H9 (cell line): ENCODE measurements at regions not wholly inside any gene's neighbourhood (a gene's known extent, or its start where the extent isn't known, plus 50 kb on each side); places are given as distances from the start of the nearest gene placed in this dataset.
"Not testable (repeated sequence)": the region's sequence is repeated elsewhere in the genome, so short reads cannot be mapped to it uniquely, and the experiment has no call there.

ENCODE experiments used
- DNase-seq: peaks from one replicate; pipeline ENCODE4 v3.0.0-alpha.2; 2017
- H2AFZ ChIP-seq: one replicate; pipeline ENCODE4 v1.6.1; 2013; ENCODE audit warnings: mild to moderate bottlenecking, low read length, control low read depth, moderate library complexity
- H2AK5ac ChIP-seq: 2 replicates; pipeline ENCODE4 v1.6.1; 2013; ENCODE audit warnings: low read length, control low read depth, mixed read lengths; ENCODE audit not compliant: insufficient read length
- H2BK120ac ChIP-seq: one replicate; pipeline ENCODE4 v1.6.1; 2013; ENCODE audit warnings: low read depth, mild to moderate bottlenecking, low read length, control low read depth, inconsistent platforms; ENCODE audit not compliant: poor library complexity, severe bottlenecking
- H2BK12ac ChIP-seq: 2 replicates; pipeline ENCODE4 v1.6.1; 2013; ENCODE audit warnings: low read length, control low read depth, mixed read lengths, low read depth; ENCODE audit not compliant: insufficient read length
- H2BK15ac ChIP-seq: 2 replicates; pipeline ENCODE4 v1.6.1; 2013; ENCODE audit warnings: low read depth, low read length, control low read depth
- H2BK20ac ChIP-seq: one replicate; pipeline ENCODE4 v1.6.1; 2013; ENCODE audit warnings: low read depth, mild to moderate bottlenecking, low read length, control low read depth, inconsistent platforms; ENCODE audit not compliant: poor library complexity, severe bottlenecking
- H2BK5ac ChIP-seq: 2 replicates; pipeline ENCODE4 v1.6.1; 2013; ENCODE audit warnings: low read length, control low read depth, mixed read lengths; ENCODE audit not compliant: insufficient read length
- H3K14ac ChIP-seq: 2 replicates; pipeline ENCODE4 v1.6.1; 2013; ENCODE audit warnings: low read length, control low read depth; ENCODE audit not compliant: insufficient read depth
- H3K18ac ChIP-seq: 2 replicates; pipeline ENCODE4 v1.6.1; 2013; ENCODE audit warnings: low read depth, mild to moderate bottlenecking, mixed read lengths, low read length, control low read depth; ENCODE audit not compliant: insufficient read length
- H3K23ac ChIP-seq: 2 replicates; pipeline ENCODE4 v1.6.1; 2013; ENCODE audit warnings: low read length, control low read depth, mixed read lengths, low read depth; ENCODE audit not compliant: insufficient read length
- H3K23me2 ChIP-seq: 2 replicates; pipeline ENCODE4 v1.6.1; 2013; ENCODE audit warnings: low read depth, mild to moderate bottlenecking, mixed read lengths, low read length, control low read depth; ENCODE audit not compliant: insufficient read length, poor library complexity, severe bottlenecking
- H3K27ac ChIP-seq: 2 replicates; pipeline ENCODE4 v1.5.1; 2013; ENCODE audit warnings: low read length, control low read depth, mixed read lengths, low read depth; ENCODE audit not compliant: insufficient read length
- H3K27me3 ChIP-seq: 2 replicates; pipeline ENCODE4 v1.6.1; 2013; ENCODE audit warnings: low read length, control low read depth, inconsistent platforms; ENCODE audit not compliant: insufficient read depth
- H3K4ac ChIP-seq: 2 replicates; pipeline ENCODE4 v1.6.1; 2013; ENCODE audit warnings: low read depth, mild to moderate bottlenecking, control low read depth, inconsistent platforms, low read length, moderate library complexity
- H3K4me1 ChIP-seq: 2 replicates; pipeline ENCODE4 v1.6.1; 2013; ENCODE audit warnings: low read length, control low read depth, inconsistent platforms; ENCODE audit not compliant: insufficient read depth
- H3K4me2 ChIP-seq: 2 replicates; pipeline ENCODE4 v1.6.1; 2013; ENCODE audit warnings: low read length, control low read depth, mixed read lengths; ENCODE audit not compliant: insufficient read length, insufficient read depth
- H3K56ac ChIP-seq: 2 replicates; pipeline ENCODE4 v1.6.1; 2013; ENCODE audit warnings: low read depth, mild to moderate bottlenecking, mixed read lengths, low read length, control low read depth; ENCODE audit not compliant: insufficient read length
- H3K79me1 ChIP-seq: 2 replicates; pipeline ENCODE4 v1.6.1; 2013; ENCODE audit warnings: low read depth, mild to moderate bottlenecking, moderate library complexity, low read length, control low read depth, inconsistent platforms; ENCODE audit not compliant: insufficient read depth, poor library complexity, severe bottlenecking
- H3K79me2 ChIP-seq: 2 replicates; pipeline ENCODE4 v1.6.1; 2013; ENCODE audit warnings: low read length, control low read depth, inconsistent platforms; ENCODE audit not compliant: insufficient read depth
- H3K9ac ChIP-seq: 2 replicates; pipeline ENCODE4 v1.6.1; 2013; ENCODE audit warnings: low read length, control low read depth, mixed read lengths; ENCODE audit not compliant: insufficient read length; ENCODE audit errors: extremely low read depth
- H3K9me3 ChIP-seq: one replicate; pipeline ENCODE4 v1.6.1; 2013; ENCODE audit warnings: low read depth, low read length, inconsistent platforms; ENCODE audit not compliant: control insufficient read depth
- H3T11ph ChIP-seq: one replicate; pipeline ENCODE4 v1.6.1; 2013; ENCODE audit warnings: mild to moderate bottlenecking, low read length, control low read depth, inconsistent platforms
- H4K20me1 ChIP-seq: one replicate; pipeline ENCODE4 v1.6.1; 2013; ENCODE audit not compliant: control insufficient read depth, insufficient read length, insufficient read depth
- H4K5ac ChIP-seq: 2 replicates; pipeline ENCODE4 v1.6.1; 2013; ENCODE audit warnings: low read depth, mild to moderate bottlenecking, mixed read lengths, low read length, control low read depth; ENCODE audit not compliant: insufficient read length
- H4K8ac ChIP-seq: replicated peaks from 2 replicates; pipeline ENCODE4 v1.6.1; 2013; ENCODE audit warnings: low read length, control low read depth, mixed read lengths, low read depth; ENCODE audit not compliant: insufficient read length
- H4K91ac ChIP-seq: 2 replicates; pipeline ENCODE4 v1.6.1; 2013; ENCODE audit warnings: low read depth, mild to moderate bottlenecking, moderate library complexity, mixed read lengths, low read length, control low read depth; ENCODE audit not compliant: insufficient read length
- H3K27ac Mint-ChIP-seq, 3 experiments: 2 replicates in 2 of 3; 3 replicates in 1 of 3; pipeline ENCODE4 v1.8.0; 2020 to 2021; ENCODE audit warnings: mixed read lengths in 3 of 3, mild to moderate bottlenecking in 1 of 3, moderate library complexity in 1 of 3
- H3K27me3 Mint-ChIP-seq: 2 replicates; pipeline ENCODE4 v1.8.0; 2021; ENCODE audit warnings: low read depth, mild to moderate bottlenecking, moderate library complexity, mixed read lengths
- H3K36me3 Mint-ChIP-seq, 3 experiments: 2 replicates in 2 of 3; 3 replicates in 1 of 3; pipeline ENCODE4 v1.8.0; 2020 to 2021; ENCODE audit warnings: low read depth in 3 of 3, mixed read lengths in 3 of 3; ENCODE audit not compliant: insufficient read depth in 1 of 3
- H3K4me1 Mint-ChIP-seq, 2 experiments: 2 replicates each; pipeline ENCODE4 v1.8.0; 2020; ENCODE audit warnings: mixed read lengths in 2 of 2
- H3K4me3 Mint-ChIP-seq, 2 experiments: 2 replicates in 1 of 2; 3 replicates in 1 of 2; pipeline ENCODE4 v1.8.0; 2020 to 2021; ENCODE audit warnings: mild to moderate bottlenecking in 2 of 2, mixed read lengths in 2 of 2, moderate library complexity in 1 of 2
- H3K9me3 Mint-ChIP-seq, 2 experiments: 2 replicates in 1 of 2; 3 replicates in 1 of 2; pipeline ENCODE4 v1.8.0; 2020; ENCODE audit warnings: mild to moderate bottlenecking in 2 of 2, mixed read lengths in 2 of 2, moderate library complexity in 1 of 2
- WGBS: extraction: QIAGEN DNeasy Blood & Tissue Kit; methylation state at CpG from one replicate; pipeline ENCODE4 v1.1.7; 2013; ENCODE audit warnings: missing lambda C conversion rate, low lambda C conversion rate, mixed read lengths; ENCODE audit not compliant: insufficient read length; ENCODE audit errors: extremely low coverage; 5-methylcytosine and 5-hydroxymethylcytosine counted together
- TF ChIP-seq, protein P1 (sequence below): fragments of 200-600 bp; sonication (generic); conservative IDR thresholded peaks from 3 replicates; pipeline ENCODE4 v1.8.0; 2021; ENCODE audit warnings: antibody characterized with exemption, mild to moderate bottlenecking

DNA sequence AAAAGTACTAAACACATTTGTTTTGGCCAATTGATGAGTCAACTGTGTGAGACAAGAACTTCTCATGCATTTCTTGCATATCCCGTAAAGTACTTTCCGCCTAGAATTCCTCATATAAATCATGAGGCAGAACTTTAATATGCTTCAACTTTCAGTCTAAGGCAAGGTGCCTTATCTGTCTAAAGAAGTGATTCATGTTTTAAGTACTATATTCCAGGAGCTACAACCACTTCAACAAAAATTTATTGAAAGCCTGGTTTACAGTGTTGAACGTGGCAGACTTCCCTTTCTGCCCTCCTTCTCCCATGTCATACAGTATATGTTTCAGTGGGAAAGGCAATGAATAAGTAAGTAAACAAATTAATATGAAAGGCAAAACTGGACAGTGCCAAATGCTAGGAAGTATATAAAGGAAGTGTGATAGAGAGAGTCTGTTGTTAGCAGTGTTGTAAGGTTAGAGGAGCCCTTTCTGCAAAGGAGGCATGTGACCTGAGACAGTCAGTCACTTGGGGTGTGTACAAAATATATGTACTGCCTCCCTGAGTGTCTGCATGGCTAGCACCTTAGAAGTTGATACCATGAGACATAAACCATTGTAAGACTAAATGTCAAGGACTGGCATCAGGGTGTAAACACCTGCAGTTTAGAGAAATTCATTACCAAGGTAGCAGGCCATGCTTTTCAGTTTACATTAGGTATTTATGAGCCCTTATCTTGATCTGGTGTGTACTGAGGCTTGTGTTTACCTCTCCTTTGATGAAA, 362.2 kb downstream of the SRGAP2C start:
- H4K8ac ChIP-seq: no peak overlapping the region
- H2BK12ac ChIP-seq: no peak overlapping the region
- no peaks in the 10 kb centered on the region for H4K20me1 ChIP-seq
- no peak overlapping the region for H3T11ph ChIP-seq
- no CpG with 5 or more reads among the region's 3 CpGs for WGBS
- Mint-ChIP-seq H3K4me3 (no peak overlapping the region), H3K4me1 (peaks cover 11 to 12% of the 10 kb centered on the region in 2 experiments), H3K27ac (no peak overlapping the region), H3K36me3 (no peaks in the 10 kb centered on the region), H3K9me3 (no peaks in the 10 kb centered on the region; a peak in 1 of 5 replicates), H3K27me3 (no peaks in the 10 kb centered on the region)
- no peak overlapping the region for H2BK120ac ChIP-seq
- TF ChIP-seq, protein P1, sequence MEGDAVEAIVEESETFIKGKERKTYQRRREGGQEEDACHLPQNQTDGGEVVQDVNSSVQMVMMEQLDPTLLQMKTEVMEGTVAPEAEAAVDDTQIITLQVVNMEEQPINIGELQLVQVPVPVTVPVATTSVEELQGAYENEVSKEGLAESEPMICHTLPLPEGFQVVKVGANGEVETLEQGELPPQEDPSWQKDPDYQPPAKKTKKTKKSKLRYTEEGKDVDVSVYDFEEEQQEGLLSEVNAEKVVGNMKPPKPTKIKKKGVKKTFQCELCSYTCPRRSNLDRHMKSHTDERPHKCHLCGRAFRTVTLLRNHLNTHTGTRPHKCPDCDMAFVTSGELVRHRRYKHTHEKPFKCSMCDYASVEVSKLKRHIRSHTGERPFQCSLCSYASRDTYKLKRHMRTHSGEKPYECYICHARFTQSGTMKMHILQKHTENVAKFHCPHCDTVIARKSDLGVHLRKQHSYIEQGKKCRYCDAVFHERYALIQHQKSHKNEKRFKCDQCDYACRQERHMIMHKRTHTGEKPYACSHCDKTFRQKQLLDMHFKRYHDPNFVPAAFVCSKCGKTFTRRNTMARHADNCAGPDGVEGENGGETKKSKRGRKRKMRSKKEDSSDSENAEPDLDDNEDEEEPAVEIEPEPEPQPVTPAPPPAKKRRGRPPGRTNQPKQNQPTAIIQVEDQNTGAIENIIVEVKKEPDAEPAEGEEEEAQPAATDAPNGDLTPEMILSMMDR: no peak
- no peak overlapping the region for H4K5ac ChIP-seq
- H3K79me2 ChIP-seq: no peaks in the 10 kb centered on the region
- no peaks in the 10 kb centered on the region for H3K27me3 ChIP-seq
- H3K56ac ChIP-seq: no peak overlapping the region
- H2BK15ac ChIP-seq: no peak overlapping the region
- no peak for DNase-seq
- no peaks in the 10 kb centered on the region for H3K79me1 ChIP-seq
- H3K14ac ChIP-seq: no peak overlapping the region
- H2AFZ ChIP-seq: no peak overlapping the region
- H4K91ac ChIP-seq: no peak overlapping the region
- no peak overlapping the region for H3K23ac ChIP-seq
- H3K4ac ChIP-seq: no peak overlapping the region
- no peak overlapping the region for H3K18ac ChIP-seq
- H2AK5ac ChIP-seq: no peak overlapping the region
- H3K4me1 ChIP-seq: no peaks in the 10 kb centered on the region
- no peak overlapping the region for H3K4me2 ChIP-seq
- H3K9ac ChIP-seq: no peak overlapping the region
- H3K9me3 ChIP-seq: no peaks in the 10 kb centered on the region
- no peak overlapping the region for H2BK5ac ChIP-seq
- H3K27ac ChIP-seq: no peak overlapping the region
- no peaks in the 10 kb centered on the region for H3K23me2 ChIP-seq
- H2BK20ac ChIP-seq: no peak overlapping the region

DNA sequence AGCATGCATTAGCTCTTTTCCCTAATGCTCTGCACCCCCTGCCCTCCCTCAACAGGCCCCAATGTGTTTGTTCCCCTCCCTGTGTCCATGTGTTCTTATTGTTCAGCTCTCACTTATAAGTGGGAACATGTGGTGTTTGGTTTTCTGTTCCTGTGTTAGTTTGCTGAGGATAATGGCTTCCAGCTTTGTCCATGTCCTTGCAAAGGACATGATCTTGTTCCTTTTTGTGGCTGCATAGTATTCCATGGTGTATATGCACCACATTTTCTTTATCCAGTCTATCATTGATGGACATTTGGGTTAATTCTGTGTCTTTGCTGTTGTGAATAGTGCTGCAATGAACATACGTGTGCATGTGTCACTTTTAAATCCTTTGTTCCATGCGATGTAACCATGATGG, 363.0 kb downstream of the SRGAP2C start:
- H3K4me1 ChIP-seq, H3K23ac ChIP-seq, H3K23me2 ChIP-seq, H3K27ac ChIP-seq, DNase-seq, H4K20me1 ChIP-seq, H3K27me3 Mint-ChIP-seq, H4K5ac ChIP-seq, H3K9ac ChIP-seq, H3K9me3 ChIP-seq, H2AFZ ChIP-seq, H3T11ph ChIP-seq, H2BK20ac ChIP-seq, H3K56ac ChIP-seq, H3K4me3 Mint-ChIP-seq, H2AK5ac ChIP-seq, H4K91ac ChIP-seq, H2BK12ac ChIP-seq, H3K9me3 Mint-ChIP-seq, H3K27me3 ChIP-seq, H3K27ac Mint-ChIP-seq, H2BK120ac ChIP-seq, H2BK15ac ChIP-seq, H3K14ac ChIP-seq, H3K4me2 ChIP-seq, H4K8ac ChIP-seq, H3K4ac ChIP-seq, H3K79me2 ChIP-seq, H3K18ac ChIP-seq, H3K36me3 Mint-ChIP-seq, H2BK5ac ChIP-seq, H3K79me1 ChIP-seq: not testable (repeated sequence)
- no CpG with 5 or more reads among the region's 2 CpGs for WGBS
- peaks cover 11 to 12% of the 10 kb centered on the region in 2 experiments for H3K4me1 Mint-ChIP-seq
